NB4 (cell line): ENCODE measurements at regions not wholly inside any gene's neighbourhood (a gene's known extent, or its start where the extent isn't known, plus 50 kb on each side); places are given as distances from the start of the nearest gene placed in this dataset.

ENCODE experiments used
- DNase-seq: peaks from one replicate; pipeline ENCODE4 v3.0.0; 2010; ENCODE audit warnings: low read depth
- H3K4me3 ChIP-seq: one replicate; pipeline ENCODE4 v1.5.1; 2011; ENCODE audit warnings: mild to moderate bottlenecking, low read depth, low read length, moderate library complexity
- MYC ChIP-seq: IDR thresholded peaks from 2 replicates; pipeline ENCODE4 v1.6.1; 2011; ENCODE audit warnings: low read depth, low read length
- POLR2A ChIP-seq: IDR thresholded peaks from 2 replicates; pipeline ENCODE4 v1.6.1; 2011; ENCODE audit warnings: mild to moderate bottlenecking; ENCODE audit not compliant: insufficient read length; ENCODE audit errors: extremely low read depth
- TF ChIP-seq, protein P1 (sequence below): IDR thresholded peaks from one replicate; pipeline ENCODE4 v1.5.1; 2012; ENCODE audit warnings: low read depth, low read length
- TF ChIP-seq, protein P2 (sequence below): IDR thresholded peaks from 2 replicates; pipeline ENCODE4 v1.6.1; 2011; ENCODE audit warnings: low read depth, low read length

DNA sequence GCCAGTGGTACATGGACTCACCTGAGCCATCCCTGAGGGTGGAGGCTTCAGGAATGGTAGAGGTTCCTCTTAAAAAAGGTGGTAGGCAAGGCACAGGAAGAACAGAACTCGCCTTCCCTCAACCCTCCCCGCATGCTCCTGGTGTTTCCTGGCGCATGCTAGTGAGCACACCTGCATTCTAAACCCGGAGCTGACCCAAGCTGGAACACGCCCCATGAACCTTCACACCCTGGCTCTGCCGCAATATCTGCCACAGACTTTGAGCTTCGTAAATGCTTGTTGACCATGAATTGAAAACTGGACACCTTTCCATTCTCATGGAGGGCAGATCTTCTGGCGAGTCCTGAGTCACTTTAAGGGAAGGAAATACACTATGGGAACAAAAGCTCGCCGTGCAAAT is 601.3 kb upstream of the RAB6C start:
- no peak overlapping the region for H3K4me3 ChIP-seq
- TF ChIP-seq MYC = no peak
- TF ChIP-seq, protein P1, sequence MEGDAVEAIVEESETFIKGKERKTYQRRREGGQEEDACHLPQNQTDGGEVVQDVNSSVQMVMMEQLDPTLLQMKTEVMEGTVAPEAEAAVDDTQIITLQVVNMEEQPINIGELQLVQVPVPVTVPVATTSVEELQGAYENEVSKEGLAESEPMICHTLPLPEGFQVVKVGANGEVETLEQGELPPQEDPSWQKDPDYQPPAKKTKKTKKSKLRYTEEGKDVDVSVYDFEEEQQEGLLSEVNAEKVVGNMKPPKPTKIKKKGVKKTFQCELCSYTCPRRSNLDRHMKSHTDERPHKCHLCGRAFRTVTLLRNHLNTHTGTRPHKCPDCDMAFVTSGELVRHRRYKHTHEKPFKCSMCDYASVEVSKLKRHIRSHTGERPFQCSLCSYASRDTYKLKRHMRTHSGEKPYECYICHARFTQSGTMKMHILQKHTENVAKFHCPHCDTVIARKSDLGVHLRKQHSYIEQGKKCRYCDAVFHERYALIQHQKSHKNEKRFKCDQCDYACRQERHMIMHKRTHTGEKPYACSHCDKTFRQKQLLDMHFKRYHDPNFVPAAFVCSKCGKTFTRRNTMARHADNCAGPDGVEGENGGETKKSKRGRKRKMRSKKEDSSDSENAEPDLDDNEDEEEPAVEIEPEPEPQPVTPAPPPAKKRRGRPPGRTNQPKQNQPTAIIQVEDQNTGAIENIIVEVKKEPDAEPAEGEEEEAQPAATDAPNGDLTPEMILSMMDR = no peak
- TF ChIP-seq, protein P2, sequence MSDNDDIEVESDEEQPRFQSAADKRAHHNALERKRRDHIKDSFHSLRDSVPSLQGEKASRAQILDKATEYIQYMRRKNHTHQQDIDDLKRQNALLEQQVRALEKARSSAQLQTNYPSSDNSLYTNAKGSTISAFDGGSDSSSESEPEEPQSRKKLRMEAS = no peak
- no peak for DNase-seq

DNA sequence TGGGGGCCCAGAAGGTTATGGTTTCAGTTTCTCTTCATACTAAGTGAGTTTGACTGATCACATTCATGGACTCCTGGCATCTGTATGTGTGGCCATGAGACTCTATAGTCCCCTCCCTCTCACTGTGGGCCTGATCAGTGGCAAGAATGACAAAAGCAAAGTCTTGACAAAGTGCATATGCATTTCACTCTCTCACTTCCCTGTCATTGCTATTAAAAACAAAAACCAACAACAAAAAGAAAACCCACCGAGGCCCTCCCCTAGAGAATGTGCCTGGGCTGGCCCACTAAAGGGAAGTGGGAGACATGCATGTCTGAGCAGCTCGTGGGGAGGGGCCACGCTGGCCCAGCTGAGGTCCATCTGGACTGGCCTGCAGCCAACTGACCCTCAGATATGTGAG is 600.1 kb upstream of the RAB6C start:
- DNase-seq = no peak
- H3K4me3 ChIP-seq = no peak overlapping the region
- no peak for TF ChIP-seq MYC
- no peak for TF ChIP-seq POLR2A
- TF ChIP-seq, protein P2 = no peak
- TF ChIP-seq, protein P1 = no peak

DNA sequence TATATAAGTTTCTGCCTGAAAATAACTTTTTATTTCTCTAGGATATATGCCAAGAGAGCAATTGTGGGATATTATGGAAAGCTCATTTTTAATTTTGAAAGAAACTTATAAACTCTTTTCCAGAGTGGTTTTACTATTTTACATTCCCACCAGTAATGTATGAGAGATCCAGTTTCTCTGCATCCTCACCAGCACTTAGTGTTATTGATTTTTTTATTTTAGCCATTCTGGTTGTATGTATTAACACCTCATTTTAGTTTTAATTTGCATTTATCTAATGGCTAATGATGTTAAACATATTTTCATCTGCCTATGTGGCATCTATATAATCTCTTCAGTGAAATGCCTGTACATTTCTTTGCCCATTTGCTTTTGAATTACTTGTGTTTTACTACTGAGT is 597.7 kb upstream of the RAB6C start:
- H3K4me3 ChIP-seq = no peak overlapping the region
- DNase-seq = no peak
- TF ChIP-seq, protein P2 = no peak
- TF ChIP-seq, protein P1 = no peak
- no peak for TF ChIP-seq POLR2A
- no peak for TF ChIP-seq MYC

DNA sequence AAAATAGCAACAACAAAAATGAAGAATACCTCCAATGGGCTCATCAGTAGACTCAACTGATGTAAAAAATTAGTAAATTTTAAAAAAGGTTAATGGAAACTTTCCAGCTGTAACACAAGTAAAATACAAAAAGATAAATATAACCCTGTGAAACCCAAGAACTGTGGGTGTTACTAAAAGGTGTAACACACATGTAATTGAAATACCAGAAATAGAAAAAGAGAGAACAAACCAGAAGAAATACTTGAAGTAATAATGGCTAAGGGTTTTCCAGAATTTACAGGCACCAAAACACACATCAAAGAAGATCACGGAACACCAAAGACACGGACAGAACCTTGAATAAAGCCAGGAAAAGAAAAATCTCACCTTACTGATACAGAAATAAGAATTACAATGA is 590.6 kb upstream of the RAB6C start:
- no peak overlapping the region for H3K4me3 ChIP-seq
- no peak for DNase-seq
- TF ChIP-seq, protein P2 = no peak

DNA sequence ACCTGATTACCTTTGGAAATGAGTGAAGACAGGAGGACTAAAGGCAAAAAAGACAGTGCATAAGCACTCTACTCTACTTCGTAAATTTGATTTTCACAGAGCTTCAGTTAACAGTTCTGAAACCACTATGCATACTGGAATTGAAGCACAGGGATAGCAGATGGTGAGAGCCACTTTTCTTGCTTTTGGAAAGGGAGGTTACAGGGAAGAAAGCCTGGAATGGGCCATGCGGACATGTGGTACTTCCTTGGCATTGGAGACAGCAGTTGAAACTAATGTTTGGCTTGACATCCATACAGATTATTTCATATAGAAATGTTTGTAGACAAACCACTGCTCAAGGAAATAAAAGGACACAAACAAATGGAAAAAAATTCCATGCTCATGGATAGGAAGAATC is 585.6 kb upstream of the RAB6C start:
- no peak for DNase-seq

DNA sequence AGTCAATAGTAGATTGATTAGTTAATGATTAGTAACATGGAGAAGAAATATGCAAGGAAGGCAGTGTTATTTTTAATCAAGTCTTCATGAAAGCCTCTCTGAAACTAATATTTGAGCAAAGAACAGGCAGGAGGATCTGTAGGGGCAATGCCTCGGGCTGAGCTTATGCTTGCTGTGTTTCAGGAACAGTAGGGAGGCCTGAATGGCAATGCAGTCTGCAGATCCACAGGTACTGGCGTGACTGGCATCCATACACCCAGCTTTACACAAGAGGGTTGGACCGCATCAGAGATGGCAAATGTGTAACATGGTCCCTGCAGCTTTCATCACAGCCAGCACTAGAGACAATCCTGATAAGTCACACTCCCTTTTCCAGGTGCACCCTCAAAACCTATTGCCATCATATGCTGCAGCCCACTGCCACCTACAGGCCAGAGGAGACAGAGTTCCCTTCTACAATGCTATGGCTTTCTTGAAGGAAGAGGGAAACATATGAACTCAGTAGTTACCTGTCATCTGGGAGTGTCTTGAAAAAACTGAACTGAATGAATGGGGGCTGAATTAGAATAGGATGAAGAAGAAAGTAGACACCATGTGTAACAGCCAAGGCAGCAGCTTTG is 582.4 kb upstream of the RAB6C start:
- DNase-seq = peak; percentile 60
- TF ChIP-seq POLR2A = no peak
- TF ChIP-seq, protein P2 = no peak
- TF ChIP-seq, protein P1 = peak; percentile 91
- H3K4me3 ChIP-seq = no peak overlapping the region

More for the DNA sequence above, 585.6 kb upstream of the RAB6C start:
- H3K4me3 ChIP-seq = no peak overlapping the region
- TF ChIP-seq, protein P1 = no peak
- no peak for TF ChIP-seq POLR2A
- TF ChIP-seq, protein P2 = no peak
- TF ChIP-seq MYC = no peak
